Body of pancreas (tissue), 4 donors: ENCODE measurements at regions not wholly inside any gene's neighbourhood (a gene's known extent, or its start where the extent isn't known, plus 50 kb on each side); places are given as distances from the start of the nearest gene placed in this dataset.

Experiments used
- CTCF ChIP-seq, 7 experiments: fragments of 450-650 bp in 4 of 7; fragments of 200-600 bp in 3 of 7; sonication (generic) in 3 of 7; IDR thresholded peaks; one replicate each; pipeline ENCODE4 v1.5.1; 2016 to 2019; ENCODE audit warnings: antibody characterized with exemption in 7 of 7
- POLR2A ChIP-seq, 3 donors: fragments of 450-650 bp; IDR thresholded peaks; one replicate each; pipeline ENCODE4 v1.6.1; 2016; ENCODE audit warnings: antibody characterized with exemption in 3 of 3, mild to moderate bottlenecking in 2 of 3

- TF ChIP-seq POLR2A (IDR thresholded peaks at IDR 0.05) (no peak), CTCF (IDR thresholded peaks at IDR 0.05) (no peak)
Observed at GRCh38 chr22:49603016-49603415, 224.7 kb downstream of the BRD1 start.
